GM18519 (cell line): ENCODE measurements at regions not wholly inside any gene's neighbourhood (a gene's known extent, or its start where the extent isn't known, plus 50 kb on each side); places are given as distances from the start of the nearest gene placed in this dataset.

Experiments
- ATAC-seq: cut with Tn5 transposase; IDR thresholded peaks from one replicate; pipeline ENCODE4 v1.9.1; 2021; ENCODE audit warnings: mild to moderate bottlenecking, moderate library complexity; ENCODE audit not compliant: unreplicated experiment, low FRiP score

GRCh38 chr6:170050591-170051041, 240.3 kb downstream of the DLL1 start:
- no peak for ATAC-seq

DNA sequence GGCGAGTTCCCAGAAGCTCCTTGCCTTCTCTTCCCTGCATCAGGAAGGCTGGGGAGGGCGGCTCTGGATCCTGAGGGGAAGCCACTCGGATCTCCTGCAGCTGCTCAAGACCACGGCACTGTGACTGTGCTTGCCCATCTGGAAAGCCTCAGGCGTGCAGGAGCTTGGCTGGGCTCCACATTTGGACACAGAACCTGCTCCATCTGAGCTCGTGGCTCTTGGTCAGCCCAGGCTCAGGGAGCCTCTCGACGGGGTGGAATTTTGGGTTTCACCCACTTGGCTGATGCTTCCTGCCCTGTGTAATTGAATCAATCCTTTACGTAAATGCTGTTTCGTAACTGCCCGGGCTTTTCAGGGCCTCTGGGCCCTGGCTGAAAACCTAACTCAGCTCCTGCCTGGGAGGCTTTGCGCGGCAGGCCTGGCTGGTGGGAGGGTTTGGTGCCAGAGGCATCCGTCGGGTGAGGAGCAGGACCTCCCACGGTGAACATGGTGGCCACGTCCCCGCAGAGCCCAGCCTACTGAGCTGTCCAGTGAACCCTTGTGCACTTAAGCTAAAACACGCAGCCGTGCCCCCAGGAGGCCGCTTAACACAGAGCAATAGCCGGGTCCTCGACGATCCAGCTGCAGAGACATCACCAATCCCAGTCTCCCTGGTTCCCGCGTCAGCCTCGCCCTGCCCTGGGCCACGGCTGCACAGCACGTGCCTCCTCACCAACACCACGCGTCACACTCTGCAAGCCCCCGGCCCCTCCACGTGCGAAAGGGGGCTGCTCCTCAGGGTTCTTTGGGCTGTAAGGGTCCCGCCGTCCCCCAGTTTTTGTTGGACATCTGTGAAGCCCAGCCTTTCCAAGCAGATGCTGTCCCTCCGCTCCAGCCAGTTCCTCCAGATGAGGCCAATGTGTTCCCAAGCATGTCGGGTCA, 241.0 kb downstream of the DLL1 start:
- ATAC-seq = no peak

DNA sequence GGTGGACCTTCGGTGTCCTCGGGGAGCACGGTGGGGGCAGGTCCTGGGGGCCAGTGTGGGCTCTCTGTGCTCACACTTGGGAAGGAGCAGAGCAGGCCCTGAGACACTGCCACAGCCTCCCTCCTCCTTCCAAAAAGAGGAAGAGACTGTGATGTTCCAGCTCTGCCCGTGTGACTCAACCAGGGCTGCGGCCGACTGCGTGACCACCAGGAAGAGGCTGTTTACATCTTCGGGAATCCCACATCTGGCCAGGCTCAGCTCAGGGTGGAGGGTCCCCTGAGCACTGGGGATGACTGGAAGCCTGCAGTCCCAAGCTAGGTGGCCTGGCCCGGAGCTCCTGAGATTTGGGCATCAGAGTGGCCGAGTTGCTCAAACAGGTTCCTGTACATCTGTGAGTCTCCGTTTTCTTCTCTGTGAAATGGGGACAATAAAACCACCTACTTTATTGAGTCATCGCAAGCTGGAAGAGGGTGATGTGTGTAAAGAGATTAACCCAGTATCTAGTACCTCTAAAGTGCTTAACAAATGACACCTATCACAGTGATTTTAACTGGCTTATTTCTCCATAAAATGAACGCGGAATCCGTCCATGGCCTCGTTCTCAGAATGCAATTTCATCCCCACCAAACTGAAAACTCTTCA, 242.1 kb downstream of the DLL1 start:
- ATAC-seq = no peak

- ATAC-seq = no peak
Measured at GRCh38 chr6:170047823-170048222, 243.1 kb downstream of the DLL1 start.

DNA sequence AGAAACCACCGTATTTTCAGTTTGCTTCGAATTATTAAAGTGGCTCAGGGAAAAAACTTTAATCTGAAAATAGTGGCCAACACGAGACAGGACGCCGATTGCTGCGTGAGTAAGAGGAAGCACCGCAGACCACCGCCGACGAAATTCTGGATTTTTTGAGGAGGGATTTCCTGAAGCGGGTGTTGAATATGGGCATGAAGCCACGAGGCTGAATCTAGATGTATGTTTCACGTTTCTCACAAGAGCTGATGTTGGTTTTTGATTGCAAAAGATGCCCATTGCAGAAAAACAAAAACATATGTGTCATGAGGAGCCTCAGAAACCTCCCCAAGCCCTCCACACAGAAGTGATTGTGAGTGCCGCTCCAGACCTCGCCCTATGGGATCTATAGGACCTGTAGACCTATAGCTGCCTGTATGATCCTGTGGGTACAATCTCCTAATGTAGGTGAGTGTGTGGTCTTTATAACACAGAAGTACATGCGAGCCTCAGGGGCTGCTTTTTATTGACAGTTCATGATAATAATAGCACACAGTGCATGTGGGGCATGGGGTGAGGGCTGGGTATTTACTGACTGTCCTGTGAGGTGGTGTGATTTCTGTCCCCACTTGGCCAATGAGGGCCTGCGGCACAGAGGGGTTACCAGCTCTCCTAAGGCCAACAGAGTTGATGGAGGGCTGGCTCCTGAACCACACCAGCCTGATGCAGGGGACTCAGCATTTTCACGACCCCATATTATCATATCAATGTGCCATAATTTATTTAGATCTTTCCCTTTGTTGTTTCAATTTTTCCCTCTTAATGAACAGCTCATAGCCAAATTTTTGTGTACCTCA, 243.9 kb downstream of the DLL1 start:
- no peak for ATAC-seq

DNA sequence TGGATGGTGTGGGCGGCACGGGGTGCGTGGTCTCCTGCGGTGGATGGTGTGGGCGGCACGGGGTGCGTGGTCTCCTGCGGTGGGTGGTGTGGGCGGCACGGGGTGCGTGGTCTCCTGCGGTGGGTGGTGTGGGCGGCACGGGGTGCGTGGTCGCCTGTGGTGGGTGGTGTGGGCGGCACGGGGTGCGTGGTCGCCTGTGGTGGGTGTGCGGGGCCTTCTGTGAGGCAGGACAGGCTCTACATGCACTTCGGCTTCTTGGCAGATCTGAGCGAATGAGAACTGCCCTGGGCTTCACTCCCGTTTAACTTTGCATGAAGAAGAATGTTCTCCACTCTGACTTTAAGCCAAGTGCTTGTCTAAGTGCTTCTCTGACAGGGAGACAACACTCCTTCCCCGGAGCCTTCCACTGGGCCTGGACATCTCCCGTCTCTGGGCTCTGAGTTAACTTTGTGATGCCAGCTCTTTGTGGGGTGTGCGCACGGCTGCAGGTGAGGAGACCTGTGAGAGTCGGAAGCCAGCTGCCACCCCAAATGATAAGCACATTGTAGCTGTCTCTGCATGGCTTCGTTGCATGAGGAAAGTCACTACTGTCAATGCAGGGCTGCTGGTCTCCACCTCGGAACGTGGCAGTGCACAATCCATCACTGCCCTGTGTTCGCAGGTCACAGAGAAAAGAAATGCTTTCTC, 244.8 kb downstream of the DLL1 start:
- no peak for ATAC-seq

DNA sequence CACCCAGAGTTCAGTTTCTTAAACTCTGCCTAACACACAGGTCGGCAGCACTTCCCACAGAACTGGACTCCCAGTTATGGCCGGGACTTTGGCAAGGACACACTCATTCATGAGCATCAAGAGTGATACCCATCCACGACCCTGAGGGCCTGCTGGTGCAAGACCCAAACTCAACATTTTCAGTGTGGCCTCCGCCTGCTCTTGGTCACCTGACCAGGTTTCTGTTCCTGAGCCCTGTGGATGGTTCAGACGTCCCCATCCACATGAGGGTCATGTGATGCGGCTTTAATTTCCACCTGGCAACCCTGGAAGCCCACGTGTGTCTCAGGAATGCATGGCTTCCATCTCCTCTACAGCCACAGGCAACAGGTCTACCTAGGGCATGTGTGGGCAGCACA, 245.3 kb downstream of the DLL1 start:
- ATAC-seq = no peak

- no peak for ATAC-seq
Measured at GRCh38 chr6:170044836-170045562, 245.9 kb downstream of the DLL1 start.

DNA sequence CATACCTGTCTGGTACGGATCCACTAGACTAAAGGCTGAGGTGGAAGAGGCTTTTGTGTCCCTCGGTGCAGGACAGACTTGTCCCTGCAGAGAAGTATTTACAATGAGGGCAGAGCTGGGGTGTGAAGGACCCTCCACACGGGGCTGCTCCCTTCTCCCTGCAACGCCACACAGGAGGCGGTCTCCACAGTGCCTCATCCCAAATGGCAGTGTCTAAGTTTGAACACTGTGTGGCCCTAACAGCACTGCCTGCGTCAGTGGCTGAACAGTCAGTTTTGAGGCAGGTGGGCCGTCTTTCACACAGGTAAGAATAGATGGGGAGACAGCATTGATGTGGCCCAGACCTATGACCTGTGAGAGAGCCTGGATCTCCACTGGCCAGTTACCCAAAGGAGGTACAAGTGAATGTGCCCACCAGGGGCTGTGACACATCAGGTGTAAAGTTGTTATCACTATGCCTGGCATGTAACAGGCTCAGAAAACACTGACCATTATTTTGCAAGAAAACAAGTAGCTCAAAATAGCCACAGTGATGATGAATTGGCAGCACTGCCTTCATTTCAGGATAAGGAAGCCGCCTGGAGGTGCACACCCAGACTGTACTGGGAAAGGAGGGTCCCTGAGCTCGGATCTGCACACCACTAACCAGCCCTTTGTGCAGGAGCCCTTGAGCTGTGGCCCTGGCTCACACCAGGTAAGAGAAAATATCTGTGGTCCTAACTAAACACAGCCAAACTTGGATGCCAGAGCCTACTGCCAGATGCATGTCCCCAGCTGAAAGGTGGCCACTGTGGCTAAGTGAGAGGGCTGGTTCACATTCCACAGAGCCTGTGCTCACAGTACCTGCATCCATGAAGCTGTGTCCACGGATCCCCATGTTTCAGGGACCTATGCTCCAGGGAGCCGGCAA, 246.7 kb downstream of the DLL1 start:
- no peak for ATAC-seq

DNA sequence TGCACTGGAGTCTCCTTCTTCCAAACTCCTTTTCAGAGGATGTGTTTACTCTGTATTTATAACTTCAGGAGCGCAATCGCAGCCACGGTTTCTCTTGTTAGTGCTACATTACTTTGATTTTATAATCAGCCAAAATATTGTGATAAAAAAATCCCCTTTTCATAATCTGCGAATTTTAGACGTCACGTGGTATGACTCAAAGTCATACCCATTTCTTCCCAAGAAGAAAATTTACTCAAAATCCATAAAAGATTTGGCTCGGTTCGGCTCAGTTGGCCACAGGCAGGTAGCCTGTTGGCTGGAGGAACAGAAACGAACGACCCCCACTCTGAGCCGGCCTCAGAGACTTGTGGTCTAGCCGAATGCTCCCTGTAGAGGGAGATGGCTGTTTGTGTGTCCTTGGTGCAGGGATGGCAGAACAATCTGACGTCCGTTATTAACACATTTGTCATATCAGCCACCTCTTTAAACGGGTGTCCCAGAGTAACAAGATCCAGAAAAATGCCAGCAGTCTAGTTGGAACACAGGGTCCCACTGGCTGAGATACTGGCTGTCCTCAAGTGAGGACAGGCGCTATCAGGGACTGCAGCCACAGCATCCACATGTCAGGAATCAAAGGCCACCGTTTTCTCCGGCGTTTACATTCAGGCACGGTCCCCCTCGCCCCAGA, 247.6 kb downstream of the DLL1 start:
- ATAC-seq = no peak

DNA sequence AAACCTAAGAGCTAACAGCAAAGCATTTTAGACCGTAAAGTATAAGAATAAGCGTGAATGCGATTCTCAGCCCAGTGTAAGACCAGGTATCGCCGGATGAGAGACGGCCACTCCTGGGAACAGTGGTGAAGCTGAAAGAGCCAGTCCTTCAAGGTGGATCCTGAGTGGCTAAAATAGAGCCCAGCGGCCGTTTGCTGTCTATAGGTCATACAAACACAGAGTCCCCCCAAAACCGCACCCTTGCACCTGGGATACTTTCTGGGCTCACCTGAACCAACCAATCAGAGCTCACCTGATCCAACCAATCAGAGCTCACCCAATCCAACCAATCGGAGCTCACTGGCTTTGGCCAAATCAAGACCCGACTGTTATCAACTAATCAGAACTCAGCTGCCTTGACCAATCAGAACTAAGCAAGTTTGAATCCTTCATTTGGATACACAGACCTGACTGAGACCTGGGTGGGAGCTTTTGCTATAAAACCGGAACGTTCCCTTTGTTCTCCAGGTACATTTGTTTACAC, 248.2 kb downstream of the DLL1 start:
- ATAC-seq = no peak

GRCh38 chr6:170042123-170042522, 248.8 kb downstream of the DLL1 start:
- ATAC-seq = no peak

GRCh38 chr6:170041526-170041925, 249.4 kb downstream of the DLL1 start:
- no peak for ATAC-seq

- ATAC-seq = no peak
Measured at GRCh38 chr6:170040906-170041305, 250.0 kb downstream of the DLL1 start.

DNA sequence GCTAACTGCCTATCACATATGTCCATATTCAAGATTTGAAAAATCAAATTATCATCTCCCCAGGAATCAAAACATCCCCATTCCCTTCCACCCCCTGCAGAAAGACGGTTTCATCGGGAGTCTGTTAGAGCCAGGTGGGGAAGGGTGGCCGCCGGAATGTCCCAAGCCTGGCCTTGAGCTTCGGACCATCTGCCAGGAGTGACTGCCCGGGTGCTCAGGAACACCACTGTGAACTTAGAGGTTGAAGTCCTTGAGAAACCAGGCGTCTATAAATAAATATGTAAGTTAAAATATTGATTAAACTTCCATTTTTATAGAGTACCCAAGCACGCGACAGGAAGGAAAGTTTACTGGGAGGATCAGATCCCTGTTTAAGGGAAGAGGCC, 250.8 kb downstream of the DLL1 start:
- no peak for ATAC-seq

DNA sequence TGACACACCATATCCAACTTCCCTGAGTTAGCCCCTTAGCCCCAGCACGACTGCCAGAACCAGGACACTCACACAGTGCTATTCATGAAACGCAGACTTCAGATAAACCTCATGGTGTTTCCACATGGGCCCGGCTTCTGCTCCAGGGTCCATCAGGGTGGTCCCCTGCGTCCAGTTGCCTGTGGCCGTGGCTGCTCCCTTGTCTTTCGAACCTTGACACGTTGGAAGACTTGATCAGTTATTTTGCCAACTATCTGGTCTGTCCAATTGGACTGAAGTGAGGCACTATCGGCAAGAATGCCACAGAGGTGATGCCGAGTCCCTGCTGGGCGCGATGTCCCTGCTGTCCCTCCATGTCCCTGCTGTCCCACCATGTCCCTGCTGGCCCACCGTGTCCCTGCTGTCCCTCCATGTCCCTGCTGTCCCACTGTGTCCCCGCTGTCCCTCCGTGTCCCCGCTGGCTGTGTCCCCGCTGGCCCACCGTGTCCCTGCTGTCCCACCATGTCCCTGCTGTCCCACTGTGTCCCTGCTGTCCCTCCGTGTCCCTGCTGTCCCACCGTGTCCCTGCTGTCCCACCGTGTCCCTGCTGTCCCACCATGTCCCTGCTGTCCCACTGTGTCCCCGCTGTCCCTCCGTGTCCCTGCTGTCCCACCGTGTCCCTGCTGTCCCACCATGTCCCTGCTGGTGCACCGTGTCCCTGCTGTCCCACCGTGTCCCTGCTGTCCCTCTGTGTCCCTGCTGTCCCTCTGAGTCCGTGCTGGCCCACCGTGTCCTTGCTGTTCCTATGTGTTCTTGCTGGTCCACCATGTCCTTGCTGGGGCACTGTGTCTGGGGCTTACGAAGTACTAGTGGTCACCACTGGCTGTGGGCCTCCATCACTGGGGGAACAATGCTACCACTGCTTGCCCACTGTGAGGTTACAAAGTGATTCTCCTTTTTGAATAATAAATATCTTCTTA, 251.4 kb downstream of the DLL1 start:
- ATAC-seq = no peak

DNA sequence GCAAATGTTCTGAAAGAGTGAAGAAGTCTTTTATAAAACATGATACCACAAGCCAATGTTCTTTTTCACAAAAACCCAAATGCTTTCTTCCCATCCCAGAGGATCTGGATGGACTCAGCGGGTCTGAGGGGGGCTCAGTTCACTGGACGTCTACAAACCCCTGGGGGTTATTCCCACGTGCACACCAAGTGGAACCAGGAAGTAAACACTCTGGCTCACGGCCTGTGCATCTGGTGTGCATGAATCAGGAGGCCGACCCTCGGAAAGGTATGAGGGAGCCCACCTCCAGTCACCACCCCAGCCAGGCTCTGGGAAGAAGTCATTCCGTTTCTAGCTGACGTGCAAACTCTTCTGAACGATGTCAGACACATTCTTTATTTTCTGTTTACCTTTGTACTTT, 252.2 kb downstream of the DLL1 start:
- ATAC-seq = no peak
